ENCODE measurements at regions not wholly inside any gene's neighbourhood (a gene's known extent, or its start where the extent isn't known, plus 50 kb on each side); places are given as distances from the start of the nearest gene placed in this dataset.

GRCh38 chrX:45773572-45773971 is 572.9 kb upstream of the DIPK2B start:
- no peak for DNase-seq (ENCODE audit: low spot score)

- DNase-seq (ENCODE audit: low spot score) = peak; percentile 18
These were observed 571.1 kb upstream of the DIPK2B start for GRCh38 chrX:45771560-45772340.

GRCh38 chrX:45771114-45771513 is 570.4 kb upstream of the DIPK2B start:
- peak; percentile 83 for DNase-seq (ENCODE audit: low spot score)

- DNase-seq (ENCODE audit: low spot score) = peak; percentile 79
These were observed 569.3 kb upstream of the DIPK2B start for GRCh38 chrX:45769761-45770582.

- DNase-seq (ENCODE audit: low spot score) = no peak
These were observed 568.1 kb upstream of the DIPK2B start for GRCh38 chrX:45768666-45769236.

GRCh38 chrX:45766981-45767501 is 566.4 kb upstream of the DIPK2B start:
- no peak for DNase-seq (ENCODE audit: low spot score)

- no peak for DNase-seq (ENCODE audit: low spot score)
These were observed 565.1 kb upstream of the DIPK2B start for GRCh38 chrX:45765767-45766166.

GRCh38 chrX:45765281-45765680 is 564.6 kb upstream of the DIPK2B start:
- DNase-seq (ENCODE audit: low spot score) = no peak

- DNase-seq (ENCODE audit: low spot score) = no peak
These were observed 562.3 kb upstream of the DIPK2B start for GRCh38 chrX:45762699-45763647.

GRCh38 chrX:45761920-45762319 is 561.2 kb upstream of the DIPK2B start:
- no peak for DNase-seq (ENCODE audit: low spot score)

- DNase-seq (ENCODE audit: low spot score) = no peak
These were observed 559.6 kb upstream of the DIPK2B start for GRCh38 chrX:45760187-45760742.

- no peak for DNase-seq (ENCODE audit: low spot score)
These were observed 558.2 kb upstream of the DIPK2B start for GRCh38 chrX:45758738-45759397.

- DNase-seq (ENCODE audit: low spot score) = peak; percentile 78
These were observed 557.6 kb upstream of the DIPK2B start for GRCh38 chrX:45758319-45758718.

- no peak for DNase-seq (ENCODE audit: low spot score)
These were observed 556.6 kb upstream of the DIPK2B start for GRCh38 chrX:45757272-45757671.

GRCh38 chrX:45756557-45756956 is 555.9 kb upstream of the DIPK2B start:
- DNase-seq (ENCODE audit: low spot score) = no peak

GRCh38 chrX:45755703-45756102 is 555.0 kb upstream of the DIPK2B start:
- no peak for DNase-seq (ENCODE audit: low spot score)

- no peak for DNase-seq (ENCODE audit: low spot score)
These were observed 550.5 kb upstream of the DIPK2B start for GRCh38 chrX:45751156-45751555.

GRCh38 chrX:45750639-45751038 is 550.0 kb upstream of the DIPK2B start:
- no peak for DNase-seq (ENCODE audit: low spot score)

- no peak for DNase-seq (ENCODE audit: low spot score)
These were observed 548.7 kb upstream of the DIPK2B start for GRCh38 chrX:45749375-45749774.

GRCh38 chrX:45748369-45748774 is 547.7 kb upstream of the DIPK2B start:
- no peak for DNase-seq (ENCODE audit: low spot score)

GRCh38 chrX:45747905-45748304 is 547.2 kb upstream of the DIPK2B start:
- no peak for DNase-seq (ENCODE audit: low spot score)

All from AG08395 (cell line).